ENCODE measurements at regions not wholly inside any gene's neighbourhood (a gene's known extent, or its start where the extent isn't known, plus 50 kb on each side); places are given as distances from the start of the nearest gene placed in this dataset.

DNA sequence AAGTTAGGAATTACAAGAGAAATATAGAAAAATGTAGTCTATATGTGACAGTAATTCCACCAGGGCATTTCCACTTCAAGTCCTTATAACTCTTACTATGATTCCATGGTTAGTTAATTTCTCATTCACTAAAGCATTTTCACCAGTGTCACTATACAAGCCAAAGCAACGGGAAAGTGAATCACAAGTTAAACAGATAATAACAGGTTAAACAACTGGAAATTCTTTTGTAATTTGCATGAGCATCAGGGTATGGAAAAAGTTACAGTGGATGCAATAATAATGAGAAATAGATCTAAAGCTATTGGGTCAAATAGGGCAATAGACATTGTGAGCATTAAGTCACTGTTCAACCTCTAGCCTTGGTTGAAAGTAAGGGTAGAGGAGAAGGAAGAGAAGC lies 88.9 kb upstream of the ST6GAL2 start:
- TF ChIP-seq POLR2A (IDR thresholded peaks at IDR 0.05), result no peak
- TF ChIP-seq, protein P1, sequence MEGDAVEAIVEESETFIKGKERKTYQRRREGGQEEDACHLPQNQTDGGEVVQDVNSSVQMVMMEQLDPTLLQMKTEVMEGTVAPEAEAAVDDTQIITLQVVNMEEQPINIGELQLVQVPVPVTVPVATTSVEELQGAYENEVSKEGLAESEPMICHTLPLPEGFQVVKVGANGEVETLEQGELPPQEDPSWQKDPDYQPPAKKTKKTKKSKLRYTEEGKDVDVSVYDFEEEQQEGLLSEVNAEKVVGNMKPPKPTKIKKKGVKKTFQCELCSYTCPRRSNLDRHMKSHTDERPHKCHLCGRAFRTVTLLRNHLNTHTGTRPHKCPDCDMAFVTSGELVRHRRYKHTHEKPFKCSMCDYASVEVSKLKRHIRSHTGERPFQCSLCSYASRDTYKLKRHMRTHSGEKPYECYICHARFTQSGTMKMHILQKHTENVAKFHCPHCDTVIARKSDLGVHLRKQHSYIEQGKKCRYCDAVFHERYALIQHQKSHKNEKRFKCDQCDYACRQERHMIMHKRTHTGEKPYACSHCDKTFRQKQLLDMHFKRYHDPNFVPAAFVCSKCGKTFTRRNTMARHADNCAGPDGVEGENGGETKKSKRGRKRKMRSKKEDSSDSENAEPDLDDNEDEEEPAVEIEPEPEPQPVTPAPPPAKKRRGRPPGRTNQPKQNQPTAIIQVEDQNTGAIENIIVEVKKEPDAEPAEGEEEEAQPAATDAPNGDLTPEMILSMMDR (IDR thresholded peaks at IDR 0.05), result no peak
